ENCODE measurements at regions not wholly inside any gene's neighbourhood (a gene's known extent, or its start where the extent isn't known, plus 50 kb on each side); places are given as distances from the start of the nearest gene placed in this dataset.

GRCh38 chr5:101917166-101917565 is 378.9 kb downstream of the SLCO4C1 start:
- Histone ChIP-seq H3K9ac (replicated peaks in 1 of 4; ENCODE audit: extremely low read depth in 1 of 4, low read depth in 3 of 4, low read length in 3 of 4) (no peak overlapping the region), H3K79me1 (ENCODE audit: low read depth, low read length) (no peaks in the 10 kb centered on the region), H2BK20ac (ENCODE audit: low read length) (no peak overlapping the region), H3K9me3 (ENCODE audit: insufficient read depth in 2 of 2, low read depth in 1 of 2, low read length in 1 of 2) (no peaks in the 10 kb centered on the region), H3K18ac (ENCODE audit: extremely low read depth, low read length) (no peak overlapping the region), H3K23me2 (ENCODE audit: low read depth, low read length) (no peaks in the 10 kb centered on the region), H3K4ac (replicated peaks; ENCODE audit: insufficient read length, low read depth, low read length) (no peak overlapping the region), H4K20me1 (replicated peaks in 1 of 2; ENCODE audit: control insufficient read depth in 1 of 2, insufficient read depth in 2 of 2, low read length in 2 of 2) (no peaks in the 10 kb centered on the region), H3K79me2 (ENCODE audit: control insufficient read depth in 1 of 2, insufficient read depth in 2 of 2, low read length in 2 of 2) (no peaks in the 10 kb centered on the region), H3K4me3 (ENCODE audit: extremely low read depth in 1 of 4, insufficient read depth in 2 of 4, low read depth in 3 of 4, low read length in 4 of 4) (no peak overlapping the region), H3K36me3 (ENCODE audit: control insufficient read depth in 2 of 4, insufficient read depth in 4 of 4, low read length in 3 of 4) (no peaks in the 10 kb centered on the region), H2BK15ac (ENCODE audit: low read length) (no peak overlapping the region), H2BK120ac (replicated peaks; ENCODE audit: low read depth, low read length) (no peak overlapping the region), H3K23ac (ENCODE audit: insufficient read length) (no peak overlapping the region), H4K8ac (ENCODE audit: extremely low read depth, insufficient read depth, low read length) (no peak overlapping the region), H3K14ac (ENCODE audit: insufficient read length) (no peak overlapping the region), H3K27ac (ENCODE audit: low read depth, low read length) (no peak overlapping the region), H4K5ac (ENCODE audit: insufficient read length, low read depth, low read length) (no peak overlapping the region), H2AK5ac (ENCODE audit: low read depth, low read length) (no peak overlapping the region), H3K27me3 (replicated peaks in 1 of 4; ENCODE audit: control insufficient read depth in 3 of 4, extremely low read depth in 1 of 4, insufficient read depth in 3 of 4, low read length in 3 of 4) (no peaks in the 10 kb centered on the region), H4K91ac (replicated peaks; ENCODE audit: insufficient read length, low read length) (no peak overlapping the region), H2BK5ac (ENCODE audit: low read depth, low read length) (no peak overlapping the region), H3K4me1 (replicated peaks in 1 of 4; ENCODE audit: control insufficient read depth in 3 of 4, insufficient read depth in 4 of 4, low read length in 3 of 4) (no peaks in the 10 kb centered on the region), H2BK12ac (ENCODE audit: low read depth, low read length) (no peak overlapping the region), H2AFZ (ENCODE audit: low read length) (no peak overlapping the region), H3K4me2 (ENCODE audit: insufficient read depth in 1 of 2, low read depth in 2 of 2, low read length in 2 of 2) (no peak overlapping the region), H3K56ac (replicated peaks; ENCODE audit: insufficient read length, low read depth, low read length) (no peak overlapping the region)
- FAIRE-seq = no peak
- CTCF ChIA-PET (ENCODE audit: partially characterized antibody) = no interaction called here
- POLR2A ChIA-PET (ENCODE audit: partially characterized antibody) = no interaction called here
- 96% methylated on average over 2 of the region's 2 CpGs; no CpG with 5 or more reads in 1 of the 2 experiments for WGBS, 2 experiments (ENCODE audit: extremely low coverage in 1 of 2, insufficient coverage in 1 of 2, insufficient read length in 1 of 2, insufficient replicate concordance in 2 of 2, low coverage in 1 of 2, low lambda C conversion rate in 2 of 2, missing lambda C conversion rate in 1 of 2)
- no peak for DNase-seq (ENCODE audit: low read depth in 1 of 2, low spot score in 2 of 2)
- TF ChIP-seq CREB1 (IDR thresholded peaks at IDR 0.05) (no peak), TAF1 (IDR thresholded peaks at IDR 0.05; ENCODE audit: low read depth, low read length) (no peak), GTF2F1 (IDR thresholded peaks at IDR 0.05; ENCODE audit: borderline replicate concordance, low read depth, low read length) (no peak), E2F6 (IDR thresholded peaks at IDR 0.05) (no peak), RNF2 (IDR thresholded peaks at IDR 0.05; ENCODE audit: borderline replicate concordance, low read depth, low read length, missing control alignments, poor library complexity, severe bottlenecking) (no peak), SAP30 (IDR thresholded peaks at IDR 0.05; ENCODE audit: insufficient read depth, insufficient replicate concordance, low read length) (no peak), BACH1 (IDR thresholded peaks at IDR 0.05; ENCODE audit: low read length) (no peak), POLR2AphosphoS5 (IDR thresholded peaks at IDR 0.05; ENCODE audit: low read depth, low read length) (no peak), PHF8 (conservative IDR thresholded peaks at IDR 0.05; ENCODE audit: low read depth, low read length) (no peak), SP2 (IDR thresholded peaks at IDR 0.05; ENCODE audit: low read length) (no peak), HDAC6 (IDR thresholded peaks at IDR 0.05; ENCODE audit: low read depth, low read length) (no peak), RXRA (IDR thresholded peaks at IDR 0.05; ENCODE audit: insufficient read depth, low read depth, low read length) (no peak), EP300 (IDR thresholded peaks at IDR 0.05; ENCODE audit: borderline replicate concordance in 1 of 2, low read depth in 2 of 2, low read length in 2 of 2) (no peak), MAFK (IDR thresholded peaks at IDR 0.05; ENCODE audit: low read depth, low read length) (no peak), TEAD4 (IDR thresholded peaks at IDR 0.05; ENCODE audit: low read depth, low read length) (no peak)

Measured in H1 (cell line).